NCI-H526 (cell line): ENCODE measurements at regions not wholly inside any gene's neighbourhood (a gene's known extent, or its start where the extent isn't known, plus 50 kb on each side); places are given as distances from the start of the nearest gene placed in this dataset.
A peak's percentile ranks its signal among the peaks of the same experiment; 100 is the strongest.
"Not testable (repeated sequence)": the region's sequence is repeated elsewhere in the genome, so short reads cannot be mapped to it uniquely, and the experiment has no call there.

Experiments used
- DNase-seq, 2 experiments: peaks; one replicate each; lab custom pipeline; 2025; lab: John Stamatoyannopoulos, UW

- no peak for DNase-seq
Measured at GRCh38 chr13:56424246-56424645, 716.5 kb upstream of the PRR20A start.

GRCh38 chr13:56457535-56458190 is 683.1 kb upstream of the PRR20A start:
- no peak for DNase-seq

GRCh38 chr13:56459286-56459685 is 681.4 kb upstream of the PRR20A start:
- no peak for DNase-seq

DNA sequence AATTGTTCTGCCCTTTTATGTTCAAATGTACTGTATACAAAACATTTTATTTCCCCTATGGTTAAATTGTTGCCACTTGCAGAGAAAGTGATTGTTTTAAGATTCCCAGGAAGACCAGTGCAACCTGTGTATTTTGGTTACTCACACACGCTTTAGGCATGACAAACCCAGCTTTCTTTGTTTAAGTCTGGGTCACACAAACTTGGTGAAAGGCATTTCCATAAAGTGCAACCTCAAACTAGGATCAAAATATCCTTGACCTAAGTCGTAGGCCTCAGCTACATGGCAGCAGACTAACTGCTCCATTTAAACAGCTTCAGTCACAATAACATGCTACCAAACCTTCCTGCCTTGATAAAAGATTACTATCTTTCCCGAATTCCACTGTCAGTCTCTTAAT is 639.0 kb upstream of the PRR20A start:
- no peak for DNase-seq

- DNase-seq: no peak
Measured at GRCh38 chr13:56510836-56511235, 629.9 kb upstream of the PRR20A start.

GRCh38 chr13:56512336-56512735 is 628.4 kb upstream of the PRR20A start:
- not testable (repeated sequence) for DNase-seq

- no peak for DNase-seq
Measured at GRCh38 chr13:56515441-56515840, 625.3 kb upstream of the PRR20A start.

DNA sequence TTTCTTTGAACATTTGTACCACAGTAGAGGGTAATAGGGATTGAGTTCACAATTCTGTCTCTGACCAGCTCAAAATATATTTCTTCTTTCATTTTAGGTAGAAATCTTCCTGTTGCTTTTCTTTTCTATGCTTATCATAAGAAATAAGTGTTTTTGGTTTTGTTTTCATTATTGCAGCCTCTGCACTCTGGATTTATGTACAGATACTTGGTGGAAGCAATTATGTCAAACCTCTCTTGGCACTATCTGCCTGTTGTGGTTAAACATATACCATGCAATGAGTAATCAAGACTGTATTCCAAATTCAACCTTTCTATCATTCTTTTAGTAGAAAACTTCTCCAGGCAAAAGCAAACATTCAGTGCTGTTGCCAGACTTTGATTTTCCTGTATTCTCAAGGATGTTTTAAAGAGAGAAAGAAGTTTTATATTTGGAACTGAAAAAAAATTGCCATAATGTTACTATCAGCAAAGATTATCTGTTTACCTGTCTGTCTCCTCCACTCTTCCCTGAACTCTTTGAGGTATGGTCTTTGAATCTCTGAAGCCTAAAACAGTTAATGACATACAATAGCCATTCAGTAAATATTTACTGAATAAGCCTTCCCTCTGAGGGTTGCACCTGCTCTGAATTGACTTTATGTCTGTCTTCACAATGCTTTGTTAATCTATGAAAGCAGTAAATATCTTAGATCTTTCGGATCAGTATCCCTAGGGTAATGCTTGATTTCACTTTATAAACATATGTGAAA is 612.5 kb upstream of the PRR20A start:
- DNase-seq: peak; percentile 80 to 87

GRCh38 chr13:56530096-56530495 is 610.6 kb upstream of the PRR20A start:
- DNase-seq: no peak

GRCh38 chr13:56547921-56548320 is 592.8 kb upstream of the PRR20A start:
- DNase-seq: not testable (repeated sequence)

- no peak for DNase-seq
Measured at GRCh38 chr13:56558698-56559320, 581.9 kb upstream of the PRR20A start.

GRCh38 chr13:56561327-56561726 is 579.4 kb upstream of the PRR20A start:
- DNase-seq: peak; percentile 14 to 31

- DNase-seq: no peak
Measured at GRCh38 chr13:56563663-56564062, 577.1 kb upstream of the PRR20A start.

- DNase-seq: no peak
Measured at GRCh38 chr13:56586976-56587375, 553.7 kb upstream of the PRR20A start.

DNA sequence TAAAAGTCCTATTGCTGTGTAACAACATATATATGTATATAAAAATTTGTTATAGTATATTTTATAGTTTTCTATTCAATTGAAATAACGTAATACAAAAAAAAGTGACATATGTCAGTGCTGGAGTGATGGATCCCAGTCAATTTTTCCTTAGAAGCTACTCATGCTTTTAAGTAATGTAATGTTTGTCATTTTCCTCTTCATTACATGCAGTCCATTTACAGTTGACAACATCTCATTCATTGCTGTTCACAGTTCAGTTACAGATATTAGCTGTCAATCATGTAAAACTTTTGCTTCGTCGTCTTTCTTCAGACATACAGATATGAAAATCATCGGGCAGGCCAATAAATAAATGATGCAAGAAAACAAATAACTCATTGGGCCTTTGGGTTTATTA is 525.1 kb upstream of the PRR20A start:
- no peak for DNase-seq

- DNase-seq: no peak
Measured at GRCh38 chr13:56622840-56623239, 517.9 kb upstream of the PRR20A start.

DNA sequence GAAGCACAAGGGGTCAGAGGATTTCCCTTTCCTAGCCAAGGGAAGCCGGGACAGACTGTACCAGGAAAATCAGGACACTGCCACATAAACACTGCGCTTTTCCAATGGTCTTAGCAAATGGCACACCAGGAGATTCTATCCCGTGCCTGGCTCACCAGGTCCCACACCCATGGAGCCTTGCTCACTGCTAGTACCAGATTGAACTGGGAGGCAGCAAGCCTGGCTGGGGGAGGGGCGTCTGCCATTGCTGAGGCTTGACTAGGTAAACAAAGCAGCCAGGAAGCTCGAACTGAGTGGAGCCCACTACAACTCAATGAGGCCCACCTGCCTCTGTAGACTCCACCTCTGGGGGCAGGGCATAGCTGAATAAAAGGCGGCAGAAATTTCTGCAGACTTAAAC is 511.8 kb upstream of the PRR20A start:
- not testable (repeated sequence) for DNase-seq

DNA sequence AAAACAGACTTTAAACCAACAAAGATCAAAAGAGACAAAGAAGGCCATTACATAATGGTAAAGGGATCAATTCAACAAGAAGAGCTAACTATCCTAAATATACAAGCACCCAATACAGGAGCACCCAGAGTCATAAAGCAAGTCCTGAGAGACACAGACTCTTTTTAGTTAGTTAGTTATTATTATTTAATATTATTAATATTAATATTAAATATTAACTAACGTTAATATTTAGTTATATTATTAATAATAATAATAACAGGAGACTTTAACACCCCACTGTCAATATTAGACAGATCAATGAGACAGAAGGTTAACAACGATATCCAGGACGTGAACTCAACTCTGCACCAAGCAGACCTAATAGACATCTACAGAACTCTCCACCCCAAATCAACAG is 509.7 kb upstream of the PRR20A start:
- DNase-seq: not testable (repeated sequence)

DNA sequence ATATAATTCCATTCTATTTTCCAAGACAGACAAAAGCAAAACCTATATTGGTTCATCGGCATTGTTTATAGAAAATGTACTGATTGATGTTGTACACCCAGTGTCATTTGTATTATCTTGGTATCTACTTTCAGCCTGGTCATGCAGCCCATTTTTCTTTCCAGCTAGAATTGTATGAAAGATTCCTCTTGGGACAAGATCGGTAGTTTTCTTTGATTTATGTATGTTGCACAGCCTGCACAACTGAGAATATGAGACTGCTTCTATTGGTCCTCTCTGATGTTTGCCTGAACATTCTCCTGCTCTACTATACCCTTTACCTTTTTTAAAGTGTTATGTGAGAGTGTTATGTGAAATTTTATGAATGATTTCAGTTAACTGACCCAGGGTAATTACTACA is 487.7 kb upstream of the PRR20A start:
- no peak for DNase-seq

DNA sequence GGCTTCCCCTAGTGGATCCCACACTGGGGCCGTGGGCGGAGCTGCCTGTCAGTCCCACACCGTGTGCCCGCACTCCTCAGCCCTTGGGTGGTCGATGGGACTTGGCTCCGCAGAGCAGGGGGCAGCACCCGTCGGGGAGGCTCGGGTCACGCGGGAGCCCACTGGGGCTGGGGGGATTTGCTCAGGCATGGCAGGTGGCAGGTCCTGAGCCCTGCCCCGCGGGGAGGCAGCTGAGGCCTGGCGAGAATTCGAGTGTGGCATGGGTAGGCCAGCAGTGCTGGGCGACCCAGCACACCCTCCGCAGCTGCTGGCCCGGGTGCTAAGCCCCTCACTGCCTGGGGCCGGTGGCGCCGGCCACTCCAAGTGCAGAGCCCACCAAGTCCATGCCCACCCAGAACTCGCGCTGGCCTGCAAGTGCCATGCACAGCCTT is 481.7 kb upstream of the PRR20A start:
- DNase-seq: no peak

GRCh38 chr13:56670563-56670962 is 470.2 kb upstream of the PRR20A start:
- DNase-seq: no peak

GRCh38 chr13:56681404-56681803 is 459.3 kb upstream of the PRR20A start:
- no peak for DNase-seq

DNA sequence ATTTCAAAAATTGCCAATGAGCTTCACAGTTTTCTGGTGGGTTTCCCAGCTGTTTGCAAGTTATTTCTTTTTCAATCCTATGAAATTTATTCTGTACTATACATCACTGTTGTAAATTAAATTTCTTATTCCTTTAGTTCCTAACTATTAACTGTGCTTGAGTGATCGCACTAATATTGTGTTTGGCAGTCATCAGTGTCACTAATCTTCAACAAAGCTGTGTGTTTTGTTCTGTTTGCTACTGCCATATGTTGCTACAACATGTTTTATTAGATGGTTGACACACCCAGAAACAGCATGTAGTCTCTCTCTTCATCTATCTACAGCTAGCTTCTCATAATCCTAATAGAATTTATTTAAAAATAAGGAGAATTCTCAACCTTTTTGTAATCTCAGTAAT is 453.6 kb upstream of the PRR20A start:
- no peak for DNase-seq
